ENCODE measurements at regions not wholly inside any gene's neighbourhood (a gene's known extent, or its start where the extent isn't known, plus 50 kb on each side); places are given as distances from the start of the nearest gene placed in this dataset.
A peak's percentile ranks its signal among the peaks of the same experiment; 100 is the strongest.

GRCh38 chr12:4979737-4980136 lies 63.9 kb upstream of the KCNA5 start:
- SMC1A ChIA-PET (ENCODE audit: uncharacterized antibody, unreplicated experiment) = no interaction called here
- intact Hi-C loops (cut with micrococcal nuclease; ENCODE audit: unreplicated experiment) = no loop called here
- TF ChIP-seq NFIC (IDR thresholded peaks at IDR 0.05; ENCODE audit: low read depth, low read length) (0 out of 2 replicates have a peak, but pooled peaks have one; percentile 57), IKZF1 (conservative IDR thresholded peaks at IDR 0.05) (peak; percentile 44; the same call in 1 of the 2 replicates), IKZF2 (IDR thresholded peaks at IDR 0.05) (peak; percentile 50 to 54; a peak in 2 of 4 replicates), RAD21 (IDR thresholded peaks at IDR 0.05; ENCODE audit: insufficient read depth, low read depth, low read length) (no peak), CREB1 (IDR thresholded peaks at IDR 0.05; ENCODE audit: low read depth) (peak; percentile 76), SPI1 (IDR thresholded peaks at IDR 0.05; ENCODE audit: borderline replicate concordance, insufficient read depth, low read depth, low read length) (peak; percentile 73), ATF2 (IDR thresholded peaks at IDR 0.05; ENCODE audit: low read length) (peak; percentile 71; the same call in 1 of the 2 replicates), MTA2 (IDR thresholded peaks at IDR 0.05; ENCODE audit: low read depth) (peak; percentile 44), NFYB (IDR thresholded peaks at IDR 0.05; ENCODE audit: insufficient read depth, low read depth, low read length) (0 out of 2 replicates have a peak, but pooled peaks have one; percentile 12), EP300 (IDR thresholded peaks at IDR 0.05; ENCODE audit: borderline replicate concordance in 1 of 2, control insufficient read depth in 1 of 2, low read depth in 2 of 2, low read length in 2 of 2) (peak in 1 of 2 experiments; percentile 49; a peak in 1 of 4 replicates)
- TF ChIP-seq, protein P1, sequence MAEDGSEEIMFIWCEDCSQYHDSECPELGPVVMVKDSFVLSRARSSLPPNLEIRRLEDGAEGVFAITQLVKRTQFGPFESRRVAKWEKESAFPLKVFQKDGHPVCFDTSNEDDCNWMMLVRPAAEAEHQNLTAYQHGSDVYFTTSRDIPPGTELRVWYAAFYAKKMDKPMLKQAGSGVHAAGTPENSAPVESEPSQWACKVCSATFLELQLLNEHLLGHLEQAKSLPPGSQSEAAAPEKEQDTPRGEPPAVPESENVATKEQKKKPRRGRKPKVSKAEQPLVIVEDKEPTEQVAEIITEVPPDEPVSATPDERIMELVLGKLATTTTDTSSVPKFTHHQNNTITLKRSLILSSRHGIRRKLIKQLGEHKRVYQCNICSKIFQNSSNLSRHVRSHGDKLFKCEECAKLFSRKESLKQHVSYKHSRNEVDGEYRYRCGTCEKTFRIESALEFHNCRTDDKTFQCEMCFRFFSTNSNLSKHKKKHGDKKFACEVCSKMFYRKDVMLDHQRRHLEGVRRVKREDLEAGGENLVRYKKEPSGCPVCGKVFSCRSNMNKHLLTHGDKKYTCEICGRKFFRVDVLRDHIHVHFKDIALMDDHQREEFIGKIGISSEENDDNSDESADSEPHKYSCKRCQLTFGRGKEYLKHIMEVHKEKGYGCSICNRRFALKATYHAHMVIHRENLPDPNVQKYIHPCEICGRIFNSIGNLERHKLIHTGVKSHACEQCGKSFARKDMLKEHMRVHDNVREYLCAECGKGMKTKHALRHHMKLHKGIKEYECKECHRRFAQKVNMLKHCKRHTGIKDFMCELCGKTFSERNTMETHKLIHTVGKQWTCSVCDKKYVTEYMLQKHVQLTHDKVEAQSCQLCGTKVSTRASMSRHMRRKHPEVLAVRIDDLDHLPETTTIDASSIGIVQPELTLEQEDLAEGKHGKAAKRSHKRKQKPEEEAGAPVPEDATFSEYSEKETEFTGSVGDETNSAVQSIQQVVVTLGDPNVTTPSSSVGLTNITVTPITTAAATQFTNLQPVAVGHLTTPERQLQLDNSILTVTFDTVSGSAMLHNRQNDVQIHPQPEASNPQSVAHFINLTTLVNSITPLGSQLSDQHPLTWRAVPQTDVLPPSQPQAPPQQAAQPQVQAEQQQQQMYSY (CRISPR knock-in tag; IDR thresholded peaks at IDR 0.05) = no peak
- TF ChIP-seq, protein P2, sequence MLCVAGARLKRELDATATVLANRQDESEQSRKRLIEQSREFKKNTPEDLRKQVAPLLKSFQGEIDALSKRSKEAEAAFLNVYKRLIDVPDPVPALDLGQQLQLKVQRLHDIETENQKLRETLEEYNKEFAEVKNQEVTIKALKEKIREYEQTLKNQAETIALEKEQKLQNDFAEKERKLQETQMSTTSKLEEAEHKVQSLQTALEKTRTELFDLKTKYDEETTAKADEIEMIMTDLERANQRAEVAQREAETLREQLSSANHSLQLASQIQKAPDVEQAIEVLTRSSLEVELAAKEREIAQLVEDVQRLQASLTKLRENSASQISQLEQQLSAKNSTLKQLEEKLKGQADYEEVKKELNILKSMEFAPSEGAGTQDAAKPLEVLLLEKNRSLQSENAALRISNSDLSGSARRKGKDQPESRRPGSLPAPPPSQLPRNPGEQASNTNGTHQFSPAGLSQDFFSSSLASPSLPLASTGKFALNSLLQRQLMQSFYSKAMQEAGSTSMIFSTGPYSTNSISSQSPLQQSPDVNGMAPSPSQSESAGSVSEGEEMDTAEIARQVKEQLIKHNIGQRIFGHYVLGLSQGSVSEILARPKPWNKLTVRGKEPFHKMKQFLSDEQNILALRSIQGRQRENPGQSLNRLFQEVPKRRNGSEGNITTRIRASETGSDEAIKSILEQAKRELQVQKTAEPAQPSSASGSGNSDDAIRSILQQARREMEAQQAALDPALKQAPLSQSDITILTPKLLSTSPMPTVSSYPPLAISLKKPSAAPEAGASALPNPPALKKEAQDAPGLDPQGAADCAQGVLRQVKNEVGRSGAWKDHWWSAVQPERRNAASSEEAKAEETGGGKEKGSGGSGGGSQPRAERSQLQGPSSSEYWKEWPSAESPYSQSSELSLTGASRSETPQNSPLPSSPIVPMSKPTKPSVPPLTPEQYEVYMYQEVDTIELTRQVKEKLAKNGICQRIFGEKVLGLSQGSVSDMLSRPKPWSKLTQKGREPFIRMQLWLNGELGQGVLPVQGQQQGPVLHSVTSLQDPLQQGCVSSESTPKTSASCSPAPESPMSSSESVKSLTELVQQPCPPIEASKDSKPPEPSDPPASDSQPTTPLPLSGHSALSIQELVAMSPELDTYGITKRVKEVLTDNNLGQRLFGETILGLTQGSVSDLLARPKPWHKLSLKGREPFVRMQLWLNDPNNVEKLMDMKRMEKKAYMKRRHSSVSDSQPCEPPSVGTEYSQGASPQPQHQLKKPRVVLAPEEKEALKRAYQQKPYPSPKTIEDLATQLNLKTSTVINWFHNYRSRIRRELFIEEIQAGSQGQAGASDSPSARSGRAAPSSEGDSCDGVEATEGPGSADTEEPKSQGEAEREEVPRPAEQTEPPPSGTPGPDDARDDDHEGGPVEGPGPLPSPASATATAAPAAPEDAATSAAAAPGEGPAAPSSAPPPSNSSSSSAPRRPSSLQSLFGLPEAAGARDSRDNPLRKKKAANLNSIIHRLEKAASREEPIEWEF (IDR thresholded peaks at IDR 0.05; ENCODE audit: insufficient replicate concordance, low read depth, low read length) = peak; percentile 39

More at GRCh38 chr12:4979737-4980136, 63.9 kb upstream of the KCNA5 start:
- Histone ChIP-seq H3K27ac (ENCODE audit: control insufficient read depth, insufficient read depth) (no peak overlapping the region), H3K9ac (ENCODE audit: control insufficient read depth, insufficient read depth, low read length) (no peak overlapping the region), H3K4me3 (no peak overlapping the region), H3K79me2 (ENCODE audit: control insufficient read depth, insufficient read depth, low read length) (no peaks in the 10 kb centered on the region), H3K4me2 (ENCODE audit: control insufficient read depth, insufficient read depth) (no peak overlapping the region), H3K4me1 (ENCODE audit: control insufficient read depth, insufficient read depth, low read length) (peaks cover 7% of the 10 kb centered on the region; the same call in 1 of the 2 replicates), H3K36me3 (ENCODE audit: control insufficient read depth in 2 of 2, insufficient read depth in 2 of 2, low read length in 1 of 2) (no peaks in the 10 kb centered on the region), H2AFZ (ENCODE audit: control insufficient read depth, low read depth, low read length) (no peak overlapping the region), H3K9me3 (replicated peaks; ENCODE audit: control insufficient read depth, insufficient read depth, low read length) (no peaks in the 10 kb centered on the region; the same call in 2 of the 3 replicates), H4K20me1 (ENCODE audit: control insufficient read depth, insufficient read depth) (no peaks in the 10 kb centered on the region), H3K27me3 (replicated peaks in 1 of 2; ENCODE audit: control insufficient read depth in 2 of 2, insufficient read depth in 2 of 2, low read length in 1 of 2) (no peaks in the 10 kb centered on the region; a peak in 2 of 4 replicates)
- FAIRE-seq (no peak), ATAC-seq (peak; percentile 66), DNase-seq (ENCODE audit: low read depth, low spot score) (peak; percentile 39)
- ChIA-PET CTCF (interaction anchor here (1.0 to 9.5 kb wide), 2 partner anchors 42 to 123 kb away, joined by 3 to 70 read pairs; no protein-coding TSS in a partner anchor), RAD21 (ENCODE audit: unreplicated experiment) (interaction anchor here (0.8 kb wide), 1 partner anchor 122 kb away, joined by 3 read pairs; no protein-coding TSS in a partner anchor), POLR2A (interaction anchor here (0.6 kb wide), 1 partner anchor 105 kb away, joined by 3 read pairs; no protein-coding TSS in a partner anchor)
- no TSS peak for BruUV-seq (replicated peaks)
- in situ Hi-C loops (cut with MboI) = no loop called here

All from GM12878 (cell line).